Midbrain (tissue), 1 donor: ENCODE measurements at regions not wholly inside any gene's neighbourhood (a gene's known extent, or its start where the extent isn't known, plus 50 kb on each side); places are given as distances from the start of the nearest gene placed in this dataset.
"Not testable (repeated sequence)": the region's sequence is repeated elsewhere in the genome, so short reads cannot be mapped to it uniquely, and the experiment has no call there.

Source experiments
- DNase-seq: peaks from one replicate; lab custom pipeline; 2025; lab: John Stamatoyannopoulos, UW

DNA sequence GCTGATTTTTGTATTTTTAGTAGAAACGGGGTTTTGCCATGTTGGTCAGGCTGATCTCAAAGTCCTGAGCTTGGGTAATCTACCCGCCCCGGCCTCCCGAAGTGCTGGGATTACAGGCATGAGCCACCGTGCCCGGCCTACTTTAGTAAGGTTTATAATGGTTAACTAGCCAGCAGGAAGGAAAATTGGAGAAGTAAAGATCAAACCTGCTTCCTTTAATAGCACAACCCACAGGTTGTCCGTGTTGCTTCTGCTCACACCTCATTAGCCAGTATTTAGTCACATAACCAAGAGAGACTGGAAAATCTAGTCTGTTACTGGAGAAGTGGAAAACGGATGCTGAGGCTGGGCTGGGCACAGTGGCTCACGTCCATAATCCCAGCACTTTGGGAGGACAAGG lies 51.9 kb upstream of the TBL1XR1 start:
- no peak for DNase-seq

DNA sequence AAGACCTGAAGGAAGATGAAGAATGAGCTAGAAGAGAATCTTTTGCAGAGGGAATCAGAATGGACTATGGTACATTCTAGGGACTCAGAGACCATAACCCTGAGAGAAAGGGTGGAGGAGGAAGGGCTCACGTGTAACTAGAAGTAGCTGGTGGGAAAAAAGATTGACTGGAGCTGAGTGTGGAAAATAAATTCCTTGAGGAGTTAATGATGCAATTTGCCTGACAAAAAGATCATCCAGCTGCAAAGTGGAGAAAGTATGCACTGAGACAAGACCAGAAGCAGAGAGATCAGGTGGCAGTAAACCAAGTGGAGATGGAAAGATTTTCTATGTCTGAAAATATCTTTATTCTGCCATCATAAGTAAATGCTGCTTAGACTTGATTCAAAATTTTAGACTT lies 52.9 kb upstream of the TBL1XR1 start:
- DNase-seq = no peak

DNA sequence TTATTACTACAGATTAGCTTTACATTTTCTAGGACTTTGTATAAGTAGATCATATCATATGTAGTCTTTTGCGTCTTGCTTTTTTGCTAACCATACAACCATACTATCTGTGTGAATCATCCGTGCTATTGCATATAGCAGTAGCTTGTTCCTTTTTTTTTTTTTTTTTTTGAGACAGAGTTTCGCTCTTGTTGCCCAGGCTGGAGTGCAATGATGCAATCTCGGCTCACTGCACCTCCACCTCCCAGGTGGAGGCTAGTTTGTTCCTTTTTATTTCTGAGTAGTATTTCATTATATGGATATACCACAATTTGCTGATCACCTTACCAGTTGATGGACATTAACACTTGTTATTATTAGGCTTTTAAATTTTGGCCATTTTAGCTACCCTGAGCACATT lies 54.5 kb upstream of the TBL1XR1 start:
- no peak for DNase-seq

DNA sequence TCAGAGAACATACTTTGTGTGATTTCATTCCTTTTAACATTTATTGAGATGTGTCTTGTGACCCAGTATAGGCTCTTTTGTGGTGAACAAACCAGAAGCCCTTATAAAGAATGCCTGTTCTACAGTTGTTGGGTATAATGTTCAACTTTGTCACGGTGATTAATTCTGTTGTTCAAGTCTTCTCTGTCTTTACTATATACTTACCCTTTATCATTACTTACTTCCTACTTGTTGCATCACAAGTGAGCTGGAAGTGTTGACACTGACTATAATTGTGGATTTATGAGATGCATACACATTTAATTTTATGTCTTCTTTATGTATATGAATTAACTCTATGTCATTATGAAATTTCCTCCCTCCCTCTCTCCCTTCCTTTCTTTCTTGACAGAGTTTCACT lies 59.7 kb upstream of the TBL1XR1 start:
- no peak for DNase-seq

DNA sequence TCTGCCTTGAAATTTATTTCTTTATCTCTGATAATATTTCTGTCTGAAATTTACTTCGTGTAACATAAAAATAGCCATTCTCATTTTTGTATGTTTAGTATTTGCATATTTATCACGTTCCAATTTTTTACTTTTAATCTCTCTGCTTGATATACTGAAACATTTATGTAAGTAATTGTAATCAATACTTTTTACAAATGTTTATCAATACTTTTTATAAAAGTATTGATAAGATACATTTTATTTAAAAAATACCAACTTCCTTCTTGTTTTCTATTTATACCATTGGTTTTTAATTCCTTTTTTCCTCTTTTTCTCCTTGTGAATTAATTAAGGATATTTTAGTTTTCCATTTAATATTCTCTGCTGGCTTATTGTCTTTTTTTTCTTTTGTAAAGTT lies 60.3 kb upstream of the TBL1XR1 start:
- no peak for DNase-seq

DNA sequence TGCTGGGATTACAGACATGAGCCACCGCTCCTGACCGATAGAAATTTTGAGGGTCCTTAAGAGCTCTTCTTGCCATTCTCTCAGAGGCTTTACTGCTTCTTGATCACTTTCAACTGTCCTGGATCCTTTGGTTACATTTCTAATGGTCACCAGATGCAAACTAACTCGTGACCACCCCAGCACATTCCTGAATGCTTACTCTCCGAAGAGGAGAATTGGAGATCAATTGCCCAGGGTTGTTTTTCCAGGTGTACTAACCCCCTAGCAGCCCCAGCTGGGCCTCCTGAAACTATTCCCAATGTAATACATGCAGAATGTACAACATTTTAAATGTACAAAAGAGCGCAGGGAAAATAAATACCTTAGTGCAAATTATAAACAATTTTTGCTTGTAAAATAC lies 65.1 kb upstream of the TBL1XR1 start:
- DNase-seq = no peak

DNA sequence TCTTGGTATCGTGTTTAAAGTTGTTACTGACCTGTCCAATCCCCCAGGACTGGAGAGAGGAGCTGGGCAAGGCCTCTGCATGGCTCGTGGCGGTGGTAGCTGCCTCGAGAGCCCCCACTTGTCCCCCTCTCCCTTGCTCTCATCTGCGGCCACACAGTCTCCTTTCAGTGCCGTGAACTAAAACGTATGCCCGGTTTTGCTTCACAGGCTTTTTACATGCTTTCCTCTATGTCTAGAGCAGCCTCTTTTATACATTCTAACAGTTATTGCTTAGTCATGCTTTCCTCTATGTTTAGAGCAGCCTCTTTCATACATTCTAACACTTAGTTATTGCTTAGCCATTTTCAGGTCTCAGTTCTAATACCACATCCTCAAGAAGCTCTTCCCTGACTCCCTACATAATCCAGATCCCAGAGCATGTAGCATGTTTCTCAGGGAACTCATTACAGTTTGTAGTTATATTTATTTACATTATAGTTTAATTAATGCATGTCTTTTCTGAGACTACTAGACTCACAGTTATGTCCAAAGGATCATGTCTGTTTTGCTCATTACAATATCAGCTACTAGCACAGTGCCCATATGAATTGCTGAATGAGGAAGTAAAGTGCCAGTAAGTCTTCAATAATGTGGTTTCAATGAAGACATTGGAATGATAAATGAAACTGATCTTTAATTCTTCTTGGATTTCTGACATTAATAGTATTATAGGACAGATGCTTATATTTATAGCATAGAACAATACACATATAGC lies 66.5 kb upstream of the TBL1XR1 start:
- no peak for DNase-seq

DNA sequence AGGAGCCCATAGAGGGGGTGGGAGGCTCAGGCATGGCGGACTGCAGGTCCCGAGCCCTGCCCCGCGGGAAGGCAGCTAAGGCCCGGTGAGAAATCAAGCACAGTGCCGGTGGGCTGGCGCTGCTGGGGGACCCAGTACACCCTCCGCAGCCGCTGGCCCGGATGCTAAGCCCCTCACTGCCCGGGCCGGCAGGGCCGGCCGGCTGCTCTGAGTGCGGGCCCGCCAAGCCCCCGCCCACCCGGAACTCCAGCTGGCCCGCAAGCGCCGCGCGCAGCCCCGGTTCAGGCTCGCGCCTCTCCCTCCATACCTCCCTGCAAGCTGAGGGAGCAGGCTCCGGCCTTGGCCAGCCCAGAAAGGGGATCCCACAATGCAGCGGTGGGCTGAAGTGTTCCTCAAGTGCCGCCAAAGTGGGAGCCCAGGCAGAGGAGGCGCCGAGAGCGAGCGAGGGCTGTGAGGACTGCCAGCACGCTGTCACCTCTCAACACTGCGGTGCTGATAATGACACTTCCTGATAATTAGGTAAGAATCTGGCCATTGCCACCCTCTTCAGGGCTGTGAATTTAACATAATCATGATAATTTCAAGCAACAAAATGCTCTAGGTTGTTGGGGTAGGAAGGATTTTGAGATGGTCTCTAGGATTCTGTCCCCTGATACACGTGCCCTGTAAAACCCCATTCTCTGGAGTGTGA lies 74.7 kb upstream of the TBL1XR1 start:
- DNase-seq = not testable (repeated sequence)

DNA sequence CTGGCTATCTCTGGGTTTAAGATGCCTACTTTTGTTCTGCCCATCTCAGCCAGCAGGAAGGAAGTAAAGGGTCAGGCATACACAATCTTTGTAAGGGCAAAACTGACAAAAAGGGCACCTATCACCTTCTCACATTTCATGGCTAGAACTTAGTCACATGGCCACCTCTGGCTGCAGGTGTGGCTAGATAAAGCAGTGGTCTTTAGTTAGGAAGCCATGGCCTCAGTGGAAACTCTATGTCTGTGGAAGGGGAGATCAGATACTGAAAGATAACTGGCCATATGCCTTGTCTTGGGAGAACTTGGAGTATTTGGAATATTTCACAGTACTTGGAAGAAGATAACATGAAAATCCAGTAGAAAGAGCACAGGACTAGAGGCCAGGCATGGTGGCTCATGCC lies 80.7 kb upstream of the TBL1XR1 start:
- no peak for DNase-seq

DNA sequence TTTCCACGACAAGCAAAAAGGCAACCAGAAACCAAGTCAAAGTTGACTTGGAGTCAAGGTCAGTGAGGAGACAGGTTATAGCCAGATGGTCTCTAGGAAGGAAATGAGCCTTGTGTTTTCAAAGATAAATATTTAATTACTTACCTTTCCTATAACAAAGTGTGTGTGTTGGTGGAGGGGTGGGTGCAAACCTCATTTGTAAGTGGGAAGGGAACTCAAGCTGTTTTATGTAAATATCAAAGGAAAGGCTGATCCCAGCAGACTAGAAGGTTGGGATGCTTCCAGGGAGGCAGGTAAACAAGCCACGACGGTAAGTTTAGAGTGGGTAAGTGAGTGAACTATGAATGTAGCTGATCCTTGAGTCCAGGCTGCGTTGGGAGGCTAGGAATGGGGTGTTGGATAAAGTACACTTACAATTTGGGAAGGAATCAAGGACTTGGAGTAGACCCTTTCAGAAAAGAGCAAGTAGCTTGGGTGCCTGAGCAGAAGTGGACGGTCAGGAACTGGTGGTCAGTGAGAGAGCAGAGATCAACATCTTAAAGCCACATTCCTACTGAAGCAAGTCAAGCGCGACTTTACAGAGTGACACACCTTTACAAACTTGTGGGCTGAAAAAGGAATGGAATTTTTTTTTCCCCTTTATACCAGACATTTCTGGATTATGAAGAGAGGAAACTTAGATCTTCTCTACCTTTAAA lies 82.0 kb upstream of the TBL1XR1 start:
- DNase-seq = no peak

DNA sequence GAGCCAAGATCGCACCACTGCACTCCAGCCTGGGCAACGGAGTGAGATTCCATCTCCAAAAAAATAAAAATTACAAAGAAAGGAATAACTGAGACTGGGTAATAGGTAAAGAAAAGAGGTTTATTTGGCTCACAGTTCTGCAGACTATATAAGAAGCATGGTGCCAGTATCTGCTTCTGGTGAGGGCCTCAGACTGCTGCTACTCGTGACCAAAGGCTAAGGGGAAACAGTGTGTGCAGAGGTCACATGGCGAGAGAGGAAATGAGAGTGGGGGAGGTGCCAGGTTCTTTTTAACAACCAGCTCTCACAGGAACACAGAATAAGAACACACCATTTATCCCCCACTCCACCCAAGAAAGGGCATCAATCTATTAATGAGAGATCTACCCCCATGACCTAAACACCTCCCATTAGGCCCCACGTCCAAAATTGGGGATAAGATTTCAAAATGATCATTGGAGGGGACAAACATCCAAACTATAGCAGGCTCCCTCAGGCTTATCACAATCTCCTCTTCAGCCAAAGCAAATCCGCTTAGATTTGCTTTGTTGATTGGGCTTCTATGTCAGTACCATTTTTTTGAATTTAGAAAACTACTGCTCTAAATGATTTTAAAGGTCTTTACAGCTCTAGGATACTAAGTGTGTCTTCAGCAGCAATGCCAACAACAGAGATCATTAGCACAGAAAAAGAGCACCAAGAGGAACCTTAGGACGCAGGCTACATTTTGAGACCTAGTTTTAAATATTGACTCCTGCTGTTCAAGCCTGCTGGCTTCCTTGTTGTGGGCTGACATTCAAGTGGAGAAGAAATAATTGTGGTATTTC lies 84.2 kb upstream of the TBL1XR1 start:
- no peak for DNase-seq

DNA sequence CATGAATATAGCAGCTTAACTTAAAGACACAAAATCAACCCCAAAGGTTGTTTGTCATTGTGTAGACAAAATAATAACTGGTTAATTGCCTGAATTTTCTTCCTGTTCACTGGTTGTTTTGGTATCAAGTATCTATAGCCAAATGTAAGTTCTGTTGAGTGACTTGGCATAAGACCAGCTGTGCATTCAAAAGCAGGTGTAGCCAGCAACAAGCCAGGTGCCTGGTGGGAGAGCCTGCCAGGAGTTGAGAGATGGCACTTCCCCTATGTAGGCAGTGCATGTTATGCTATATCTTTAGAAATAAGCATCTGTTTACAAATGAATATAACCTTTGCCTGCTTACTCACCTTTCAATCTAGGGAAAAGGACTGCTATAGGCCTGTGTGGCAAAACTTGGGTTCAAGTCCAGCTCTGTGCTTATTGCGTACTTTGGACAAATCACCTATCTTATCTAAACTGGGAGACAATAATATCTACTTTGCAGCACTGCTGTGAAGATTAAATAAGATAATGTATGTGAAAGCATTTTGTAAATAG lies 84.9 kb upstream of the TBL1XR1 start:
- DNase-seq = no peak

DNA sequence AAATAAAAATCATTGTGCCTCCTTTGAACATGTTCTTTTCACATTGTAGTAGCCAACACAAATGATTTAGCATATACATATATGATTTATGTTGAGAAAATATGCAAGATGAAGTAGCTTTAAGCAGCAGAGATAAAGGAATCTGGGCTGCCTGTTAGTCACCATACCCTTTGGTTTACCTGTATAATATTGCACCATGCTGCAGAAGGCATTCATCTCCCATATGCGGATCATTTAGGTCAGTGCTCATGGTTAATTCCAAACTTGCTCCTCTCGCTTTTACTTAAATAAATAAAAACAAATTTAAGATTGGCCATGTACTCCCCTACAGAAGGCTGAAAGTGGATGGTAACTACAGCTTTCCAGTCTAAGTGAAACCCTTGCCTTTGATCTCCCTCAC lies 86.7 kb upstream of the TBL1XR1 start:
- DNase-seq = no peak

DNA sequence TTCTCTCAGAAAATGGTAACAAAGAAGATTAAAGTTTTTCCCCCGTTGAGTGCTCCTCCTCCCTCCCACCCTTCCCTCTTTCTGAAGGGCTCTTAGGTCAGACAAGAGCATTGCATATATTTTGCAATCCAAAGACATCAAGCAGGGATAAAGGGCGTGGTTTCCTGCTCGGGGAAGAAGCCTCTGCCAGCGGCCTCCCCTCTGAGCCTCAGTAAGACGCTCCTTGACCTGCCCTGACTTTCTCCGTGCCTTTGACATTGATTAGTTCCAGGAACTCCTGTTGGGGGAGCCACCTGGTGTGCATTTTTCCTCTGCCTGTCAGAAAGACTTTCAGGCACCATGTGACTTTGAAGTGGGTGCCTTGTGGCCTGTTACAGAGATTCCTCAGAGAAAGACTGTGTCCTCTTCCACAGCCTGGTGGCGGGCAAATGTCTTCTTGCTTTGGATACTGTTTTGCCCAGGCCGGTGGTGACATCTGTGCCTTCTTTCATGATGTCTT lies 87.2 kb upstream of the TBL1XR1 start:
- DNase-seq = no peak

DNA sequence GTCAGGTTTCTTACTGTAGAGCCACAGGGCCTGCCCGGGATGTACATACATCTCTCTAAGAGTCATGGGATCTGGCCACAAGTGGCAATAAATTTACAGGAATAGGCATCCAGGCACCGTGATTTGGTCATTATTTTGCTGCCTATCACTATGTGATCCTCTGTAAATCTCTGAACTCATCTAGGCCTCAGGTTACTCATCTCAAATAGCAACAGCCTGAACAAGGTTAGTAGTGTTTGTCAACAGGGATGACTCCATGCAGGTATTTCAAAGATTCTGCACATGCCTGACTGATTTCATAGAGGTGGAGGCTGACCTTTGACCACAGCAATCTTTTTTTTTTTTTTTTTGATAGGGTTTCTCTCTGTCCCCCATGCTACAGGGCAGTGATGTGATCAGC lies 88.8 kb upstream of the TBL1XR1 start:
- DNase-seq = no peak

DNA sequence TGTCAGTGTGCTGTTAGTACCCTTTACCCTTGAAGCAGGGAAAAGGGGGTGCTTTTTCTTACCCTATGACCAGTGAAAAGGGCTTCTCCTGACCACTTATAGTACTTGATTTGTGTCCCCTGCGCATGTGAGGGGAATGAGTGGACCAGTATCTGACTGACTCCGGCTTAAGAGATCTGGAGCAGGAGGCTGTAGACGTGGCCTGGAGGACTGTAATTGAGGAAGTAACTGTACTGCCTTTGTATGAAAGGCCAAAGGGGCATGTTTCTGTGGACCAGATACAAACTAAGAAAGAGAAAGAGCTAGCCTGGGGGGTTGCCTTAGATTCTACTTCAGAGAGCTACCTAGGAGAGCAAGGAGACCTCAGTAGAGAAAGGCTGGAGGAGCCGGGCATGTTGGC lies 89.9 kb upstream of the TBL1XR1 start:
- no peak for DNase-seq

DNA sequence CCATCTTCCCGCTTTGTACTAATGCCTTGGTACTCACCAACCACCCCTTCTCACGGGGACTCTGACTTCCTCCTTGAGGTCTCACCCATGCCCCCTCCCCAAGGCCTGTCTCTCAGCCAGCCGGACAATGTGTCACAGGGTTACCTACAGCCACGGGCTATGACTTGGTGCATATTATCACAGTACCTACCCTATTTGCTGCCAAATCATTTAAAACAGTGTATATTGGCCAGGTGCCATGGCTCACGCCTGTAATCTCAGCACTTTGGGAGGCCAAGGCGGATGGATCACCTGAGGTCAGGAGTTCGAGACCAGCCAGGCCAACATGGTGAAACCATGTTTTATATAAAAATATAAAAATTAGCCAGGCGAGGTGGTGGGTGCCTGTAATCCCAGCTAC lies 93.4 kb upstream of the TBL1XR1 start:
- no peak for DNase-seq

DNA sequence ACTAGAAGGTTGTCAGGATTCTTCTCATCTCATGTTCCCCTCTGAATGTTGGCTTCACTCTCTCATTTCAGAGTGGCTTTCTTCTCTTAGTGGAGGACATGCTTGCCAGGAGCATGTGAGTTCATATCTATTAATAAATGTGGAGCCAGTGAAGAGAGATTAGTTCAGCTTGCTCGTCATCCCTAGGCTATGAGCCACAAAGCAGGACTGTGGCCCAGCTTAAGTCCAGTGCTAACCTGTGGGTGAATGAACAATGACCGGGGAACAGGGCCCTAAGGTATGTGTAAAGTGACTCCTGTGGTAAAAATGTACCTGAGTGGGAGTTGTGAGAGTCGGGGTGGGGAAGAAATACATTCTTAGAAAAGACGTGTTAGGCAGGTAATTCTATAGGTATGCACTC lies 96.9 kb upstream of the TBL1XR1 start:
- no peak for DNase-seq

DNA sequence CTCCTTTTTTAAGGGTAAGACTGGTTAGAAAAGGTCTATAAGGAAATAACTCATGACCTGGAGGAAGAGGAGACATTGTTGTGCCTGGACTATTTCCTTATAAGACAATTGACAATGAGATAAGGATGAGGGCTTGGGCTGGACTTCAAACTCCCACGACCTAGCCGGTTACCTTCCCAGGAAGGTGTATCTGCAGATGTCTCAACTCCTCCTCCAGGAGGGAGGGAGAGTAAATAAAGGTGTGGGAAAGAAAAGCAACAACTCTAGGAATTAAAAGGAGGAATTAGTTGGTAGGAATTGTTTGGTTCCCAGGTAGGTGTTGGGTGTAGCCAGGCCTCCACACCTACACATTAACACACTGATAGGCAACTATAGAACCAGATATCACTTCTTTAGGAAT lies 97.8 kb upstream of the TBL1XR1 start:
- no peak for DNase-seq

DNA sequence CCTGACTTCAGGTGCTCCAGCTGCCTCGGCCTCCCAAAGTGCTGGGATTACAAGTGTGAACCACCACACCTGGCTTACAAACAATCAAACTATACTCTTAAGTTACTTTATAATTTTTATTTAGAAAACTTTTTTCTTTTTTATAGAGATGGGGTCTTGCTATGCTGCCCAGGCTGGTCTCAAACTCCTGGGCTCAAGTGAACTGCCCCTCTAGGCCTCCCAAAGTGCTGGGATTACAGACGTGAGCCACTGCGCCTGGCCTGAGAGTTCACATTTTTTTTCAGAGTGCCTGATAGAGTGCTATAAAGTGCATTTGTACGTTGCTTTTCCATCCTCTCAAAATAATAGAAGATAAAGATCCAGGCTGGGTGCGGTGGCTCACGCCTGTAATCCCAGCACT lies 102.0 kb upstream of the TBL1XR1 start:
- no peak for DNase-seq

DNA sequence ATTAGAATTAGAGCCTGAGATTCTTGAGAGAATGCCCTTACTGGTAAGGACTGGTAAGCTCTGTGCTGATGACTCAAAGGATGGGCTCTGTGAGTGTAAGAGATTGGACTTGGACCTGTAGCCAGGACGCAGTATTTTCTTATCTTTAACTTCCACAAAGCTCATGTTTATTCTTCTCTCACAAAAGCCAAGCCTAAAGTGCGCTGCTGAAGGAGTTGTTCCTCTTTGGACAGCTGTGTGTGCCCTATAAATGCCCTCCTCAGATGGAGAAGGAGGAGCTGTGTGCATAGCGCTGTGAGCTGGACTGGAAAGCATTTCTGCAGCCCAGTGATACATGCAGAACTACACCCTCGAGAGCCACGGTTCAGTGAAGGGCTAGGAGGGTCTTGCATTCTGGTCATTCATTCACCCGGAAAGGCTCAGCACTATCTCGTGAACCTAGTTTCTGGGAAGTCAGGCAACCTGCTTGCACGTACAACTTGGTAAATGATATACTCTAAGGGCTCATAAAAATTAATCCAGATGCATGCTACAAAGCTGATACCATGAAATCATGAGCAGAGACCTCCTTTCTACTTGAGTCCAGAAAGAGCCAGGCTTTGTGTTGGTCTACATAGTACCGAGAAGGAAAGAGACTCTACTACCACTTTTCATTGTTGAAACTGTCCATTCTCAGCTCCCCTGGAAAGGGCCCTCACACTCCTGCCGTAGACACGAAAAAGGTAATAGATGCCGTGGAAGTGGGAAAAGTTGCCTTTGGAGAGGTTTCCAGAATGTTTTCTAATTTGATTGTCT lies 103.0 kb upstream of the TBL1XR1 start:
- no peak for DNase-seq
